ENCODE measurements at regions not wholly inside any gene's neighbourhood (a gene's known extent, or its start where the extent isn't known, plus 50 kb on each side); places are given as distances from the start of the nearest gene placed in this dataset.

DNA sequence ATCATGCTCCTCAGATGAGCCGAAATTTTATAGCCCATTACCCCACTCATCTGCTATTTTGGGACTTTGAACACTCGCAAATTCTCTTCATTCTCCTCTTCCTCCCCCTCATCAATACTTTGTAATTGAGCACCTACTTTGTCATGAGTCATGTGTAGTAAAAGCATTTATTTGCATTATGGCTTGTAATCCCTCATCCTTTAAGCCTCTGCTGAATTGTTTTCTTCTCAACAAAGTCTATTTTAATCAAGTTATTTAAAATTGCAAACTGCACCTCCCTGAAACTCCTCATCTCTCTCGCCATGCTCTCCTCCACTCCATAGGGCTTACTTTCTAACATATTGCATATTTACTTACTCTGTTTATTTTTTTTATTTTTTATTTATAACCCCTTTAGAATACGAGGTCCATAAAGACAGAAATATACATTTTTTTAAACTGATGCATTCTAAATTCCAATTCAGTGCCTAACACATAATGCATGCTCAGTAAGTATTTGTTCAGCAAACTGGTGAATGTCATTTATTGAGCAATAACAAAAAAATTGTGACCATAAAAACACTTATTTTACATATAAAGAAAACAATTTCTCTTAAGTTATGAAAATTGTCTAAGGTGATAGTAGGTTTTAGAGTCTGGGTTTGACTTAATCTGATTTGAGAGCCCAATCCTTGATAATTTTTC is 161.7 kb downstream of the FASLG start (continued):
- TF ChIP-seq, protein P1, sequence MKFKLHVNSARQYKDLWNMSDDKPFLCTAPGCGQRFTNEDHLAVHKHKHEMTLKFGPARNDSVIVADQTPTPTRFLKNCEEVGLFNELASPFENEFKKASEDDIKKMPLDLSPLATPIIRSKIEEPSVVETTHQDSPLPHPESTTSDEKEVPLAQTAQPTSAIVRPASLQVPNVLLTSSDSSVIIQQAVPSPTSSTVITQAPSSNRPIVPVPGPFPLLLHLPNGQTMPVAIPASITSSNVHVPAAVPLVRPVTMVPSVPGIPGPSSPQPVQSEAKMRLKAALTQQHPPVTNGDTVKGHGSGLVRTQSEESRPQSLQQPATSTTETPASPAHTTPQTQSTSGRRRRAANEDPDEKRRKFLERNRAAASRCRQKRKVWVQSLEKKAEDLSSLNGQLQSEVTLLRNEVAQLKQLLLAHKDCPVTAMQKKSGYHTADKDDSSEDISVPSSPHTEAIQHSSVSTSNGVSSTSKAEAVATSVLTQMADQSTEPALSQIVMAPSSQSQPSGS (IDR thresholded peaks at IDR 0.05; ENCODE audit: low read length) = no peak
- TF ChIP-seq SIRT6 (IDR thresholded peaks at IDR 0.05; ENCODE audit: low read length) (no peak), TCF12 (IDR thresholded peaks at IDR 0.05; ENCODE audit: low read depth, low read length) (no peak), CHD2 (IDR thresholded peaks at IDR 0.05; ENCODE audit: low read length) (no peak), YY1 (IDR thresholded peaks at IDR 0.05; ENCODE audit: low read depth, low read length) (no peak), CBX8 (IDR thresholded peaks at IDR 0.05; ENCODE audit: borderline replicate concordance, low read depth, low read length) (no peak)

All from H1 (cell line).